ENCODE measurements at regions not wholly inside any gene's neighbourhood (a gene's known extent, or its start where the extent isn't known, plus 50 kb on each side); places are given as distances from the start of the nearest gene placed in this dataset.

DNA sequence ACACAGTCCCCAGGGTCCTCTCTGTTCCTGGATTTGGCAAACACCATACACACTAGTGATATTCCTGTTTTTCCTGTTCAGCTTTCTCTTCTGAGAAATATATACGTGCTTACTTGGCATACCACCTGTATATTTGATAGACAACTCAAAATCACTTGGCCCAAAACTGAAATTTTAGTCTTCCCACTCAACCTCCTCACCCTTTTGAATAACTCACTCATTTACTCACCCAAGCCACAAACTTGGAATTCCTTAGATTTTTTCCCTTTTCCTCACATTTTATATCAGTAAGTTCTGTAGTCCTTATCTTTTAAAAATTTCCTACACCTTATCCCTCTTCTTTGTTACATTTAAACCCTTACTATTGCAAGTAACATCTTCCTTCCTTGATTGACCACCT lies 143.4 kb downstream of the PPP1R3A start:
- H3K4me1 ChIP-seq, result no peaks in the 10 kb centered on the region
- intact Hi-C loops (cut with DNase I; ENCODE audit: low total_unique reads), result no loop called here
- no peaks in the 10 kb centered on the region for H3K27me3 ChIP-seq
- H3K4me3 ChIP-seq, result no peak overlapping the region
- no peak for TF ChIP-seq POLR2A (IDR thresholded peaks at IDR 0.05)
- TF ChIP-seq, protein P1, sequence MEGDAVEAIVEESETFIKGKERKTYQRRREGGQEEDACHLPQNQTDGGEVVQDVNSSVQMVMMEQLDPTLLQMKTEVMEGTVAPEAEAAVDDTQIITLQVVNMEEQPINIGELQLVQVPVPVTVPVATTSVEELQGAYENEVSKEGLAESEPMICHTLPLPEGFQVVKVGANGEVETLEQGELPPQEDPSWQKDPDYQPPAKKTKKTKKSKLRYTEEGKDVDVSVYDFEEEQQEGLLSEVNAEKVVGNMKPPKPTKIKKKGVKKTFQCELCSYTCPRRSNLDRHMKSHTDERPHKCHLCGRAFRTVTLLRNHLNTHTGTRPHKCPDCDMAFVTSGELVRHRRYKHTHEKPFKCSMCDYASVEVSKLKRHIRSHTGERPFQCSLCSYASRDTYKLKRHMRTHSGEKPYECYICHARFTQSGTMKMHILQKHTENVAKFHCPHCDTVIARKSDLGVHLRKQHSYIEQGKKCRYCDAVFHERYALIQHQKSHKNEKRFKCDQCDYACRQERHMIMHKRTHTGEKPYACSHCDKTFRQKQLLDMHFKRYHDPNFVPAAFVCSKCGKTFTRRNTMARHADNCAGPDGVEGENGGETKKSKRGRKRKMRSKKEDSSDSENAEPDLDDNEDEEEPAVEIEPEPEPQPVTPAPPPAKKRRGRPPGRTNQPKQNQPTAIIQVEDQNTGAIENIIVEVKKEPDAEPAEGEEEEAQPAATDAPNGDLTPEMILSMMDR (IDR thresholded peaks at IDR 0.05), result no peak
- H3K9me3 ChIP-seq, result no peaks in the 10 kb centered on the region
- no peak overlapping the region for H3K27ac ChIP-seq
- DNase-seq, result no peak
- H3K36me3 ChIP-seq, result no peaks in the 10 kb centered on the region

DNA sequence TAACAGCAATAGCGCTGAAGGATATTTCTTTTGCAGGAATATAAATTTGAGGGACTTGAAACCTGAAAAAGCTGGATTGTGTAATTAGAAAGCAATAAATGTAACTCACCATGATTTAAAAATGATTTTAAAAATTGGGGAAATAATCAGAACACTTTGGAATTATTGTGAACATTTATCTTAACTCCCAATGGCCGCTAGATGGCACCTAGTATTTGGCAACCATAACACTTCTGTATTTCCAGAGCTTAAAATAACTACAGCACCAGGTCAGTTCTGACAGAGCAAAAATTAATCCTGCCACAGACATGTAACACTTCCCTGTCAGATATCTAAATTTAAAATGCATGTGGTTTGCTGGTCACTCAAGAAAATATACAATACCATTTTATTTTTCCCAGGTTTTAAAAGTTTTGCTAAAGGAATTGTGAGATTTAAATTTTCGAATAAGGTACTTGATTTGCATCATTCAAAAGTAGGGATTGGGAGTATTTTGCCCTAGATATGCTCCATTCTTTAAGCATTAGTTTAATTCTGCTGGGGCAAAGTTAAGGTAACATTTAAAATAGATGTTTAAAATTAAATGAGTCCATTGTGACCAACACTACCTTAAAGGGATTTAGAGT lies 144.5 kb downstream of the PPP1R3A start:
- no peak for DNase-seq
- intact Hi-C loops (cut with DNase I; ENCODE audit: low total_unique reads), result no loop called here
- Histone ChIP-seq H3K9me3 (no peaks in the 10 kb centered on the region), H3K27ac (no peak overlapping the region), H3K4me1 (no peaks in the 10 kb centered on the region), H3K4me3 (no peak overlapping the region), H3K36me3 (no peaks in the 10 kb centered on the region), H3K27me3 (no peaks in the 10 kb centered on the region)
- TF ChIP-seq, protein P1 (IDR thresholded peaks at IDR 0.05), result peak in 3 of 4 experiments; percentile 19 to 39 (median 22)
- TF ChIP-seq POLR2A (IDR thresholded peaks at IDR 0.05), result no peak

DNA sequence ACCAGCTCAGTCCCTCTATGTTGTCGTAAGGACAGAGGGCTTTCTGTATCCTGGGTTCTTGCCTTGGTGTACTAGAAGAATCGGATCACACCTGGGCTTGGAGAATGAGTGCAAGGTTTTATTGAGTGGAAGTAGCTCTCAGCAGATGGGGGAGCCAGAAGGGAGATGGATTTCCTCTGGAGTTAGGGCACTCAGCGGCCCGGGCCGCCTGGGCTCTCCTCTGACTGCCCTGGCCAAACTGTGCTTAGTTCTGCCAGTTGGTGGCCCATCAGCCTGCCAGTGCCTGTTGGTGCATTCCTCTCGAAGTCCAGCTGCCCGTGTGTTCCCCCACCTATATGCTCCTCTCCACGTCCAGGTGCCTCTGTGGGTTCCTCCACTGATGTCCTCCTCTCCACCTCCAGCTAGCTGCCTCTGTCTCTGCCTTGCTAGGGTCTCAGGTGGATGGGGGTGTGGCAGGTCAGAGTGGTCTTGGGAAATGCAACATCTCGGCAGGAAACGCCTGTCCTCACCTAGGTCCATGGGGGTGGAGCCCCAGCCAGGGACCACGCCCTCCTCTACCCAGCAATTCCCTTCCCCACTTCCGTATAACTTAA lies 148.6 kb downstream of the PPP1R3A start:
- TF ChIP-seq, protein P1 (IDR thresholded peaks at IDR 0.05), result no peak
- TF ChIP-seq POLR2A (IDR thresholded peaks at IDR 0.05), result no peak
- Histone ChIP-seq H3K4me1 (no peaks in the 10 kb centered on the region), H3K36me3 (no peaks in the 10 kb centered on the region), H3K9me3 (no peaks in the 10 kb centered on the region), H3K27me3 (no peaks in the 10 kb centered on the region), H3K4me3 (no peak overlapping the region), H3K27ac (no peak overlapping the region)
- intact Hi-C loops (cut with DNase I; ENCODE audit: low total_unique reads), result no loop called here
- DNase-seq, result no peak

DNA sequence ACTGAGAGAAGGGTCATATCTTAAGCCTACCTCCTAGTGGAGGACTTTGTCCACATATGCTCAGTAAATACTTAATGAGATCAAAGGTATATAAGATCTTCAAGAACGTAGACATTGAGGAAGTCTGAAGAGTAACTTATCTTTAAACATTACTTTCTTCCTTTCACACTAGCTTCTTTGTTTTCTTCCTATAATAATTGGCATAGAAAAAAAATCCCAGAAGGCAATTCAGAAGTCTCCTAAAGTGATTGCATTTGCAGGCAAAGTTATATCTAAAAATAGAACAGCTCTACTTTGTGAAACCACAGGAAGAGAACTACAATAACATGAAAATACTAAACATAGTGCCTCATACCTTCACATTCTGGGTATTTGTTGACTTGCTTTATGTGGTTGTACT lies 150.4 kb downstream of the PPP1R3A start:
- intact Hi-C loops (cut with DNase I; ENCODE audit: low total_unique reads), result no loop called here
- Histone ChIP-seq H3K27me3 (no peaks in the 10 kb centered on the region), H3K4me1 (no peaks in the 10 kb centered on the region), H3K4me3 (no peak overlapping the region), H3K36me3 (no peaks in the 10 kb centered on the region), H3K27ac (no peak overlapping the region), H3K9me3 (no peaks in the 10 kb centered on the region)
- TF ChIP-seq POLR2A (IDR thresholded peaks at IDR 0.05), result no peak
- TF ChIP-seq, protein P1 (IDR thresholded peaks at IDR 0.05), result no peak
- no peak for DNase-seq

DNA sequence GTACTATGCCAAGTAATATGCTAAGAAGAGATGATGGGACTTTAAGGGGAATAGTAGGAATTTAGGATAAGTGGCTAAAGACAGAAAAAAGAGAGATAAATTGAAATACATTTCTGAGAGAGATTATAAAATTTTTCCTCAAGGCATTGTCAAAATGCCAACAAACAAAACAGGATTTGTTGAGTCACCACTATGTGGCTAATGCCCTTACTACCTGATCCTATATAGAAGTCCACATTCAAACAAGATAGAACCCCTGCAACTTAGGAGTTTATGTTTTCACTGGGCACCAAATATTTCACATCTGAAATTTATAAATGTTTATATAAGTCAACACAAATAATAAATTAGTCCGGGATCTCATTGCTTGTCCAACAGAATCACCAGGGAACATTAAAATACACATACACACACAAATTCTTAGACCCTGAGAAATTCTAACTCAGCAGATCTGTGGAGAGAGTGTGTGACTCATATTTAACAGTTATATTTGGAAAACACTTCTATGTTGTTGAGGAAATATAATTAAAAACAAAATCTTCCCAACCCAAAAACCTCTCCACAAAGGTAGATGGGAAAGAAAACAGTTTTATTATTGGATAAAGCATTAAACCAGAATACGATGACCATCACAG lies 154.3 kb downstream of the PPP1R3A start:
- DNase-seq, result no peak

More for the DNA sequence above, 154.3 kb downstream of the PPP1R3A start:
- Histone ChIP-seq H3K4me1 (no peaks in the 10 kb centered on the region), H3K27ac (no peak overlapping the region), H3K4me3 (no peak overlapping the region), H3K36me3 (no peaks in the 10 kb centered on the region), H3K9me3 (no peaks in the 10 kb centered on the region), H3K27me3 (no peaks in the 10 kb centered on the region)
- TF ChIP-seq, protein P1 (IDR thresholded peaks at IDR 0.05), result no peak
- TF ChIP-seq POLR2A (IDR thresholded peaks at IDR 0.05), result no peak
- intact Hi-C loops (cut with DNase I; ENCODE audit: low total_unique reads), result no loop called here

Data from uterus (tissue), 3 donors.